ENCODE measurements at regions not wholly inside any gene's neighbourhood (a gene's known extent, or its start where the extent isn't known, plus 50 kb on each side); places are given as distances from the start of the nearest gene placed in this dataset.

- H3K4me2 ChIP-seq (ENCODE audit: insufficient read depth, low read length): no peak overlapping the region
- H3K79me2 ChIP-seq (ENCODE audit: control insufficient read depth, insufficient read depth, low read length): no peaks in the 10 kb centered on the region
- H4K20me1 ChIP-seq (replicated peaks; ENCODE audit: control insufficient read depth, extremely low read depth, insufficient read depth, low read length): no peaks in the 10 kb centered on the region
- no peak overlapping the region for H3K27ac ChIP-seq (ENCODE audit: insufficient read depth, low read depth, low read length)
- TF ChIP-seq JUN (IDR thresholded peaks at IDR 0.05; ENCODE audit: borderline replicate concordance, insufficient read depth, insufficient read length, low read depth) (no peak), MYC (IDR thresholded peaks at IDR 0.05; ENCODE audit: low read depth, low read length) (no peak), EZH2 (IDR thresholded peaks at IDR 0.05; ENCODE audit: borderline replicate concordance, low read depth, low read length, severe bottlenecking) (no peak), POLR2AphosphoS5 (IDR thresholded peaks at IDR 0.05; ENCODE audit: insufficient read depth, low read depth, low read length) (no peak)
- no peak overlapping the region for H3K4me3 ChIP-seq (replicated peaks in 1 of 3; ENCODE audit: insufficient read depth in 1 of 3, low read depth in 1 of 3, low read length in 3 of 3)
- intact Hi-C loops (cut with micrococcal nuclease): no loop called here
- dilution Hi-C loops (cut with MboI; ENCODE audit: extremely low pct_ligation_motif_present, low sequenced_read_pairs): no loop called here
- ChIA-PET CTCF (interaction anchor here (0.7 to 1.3 kb wide), 3 partner anchors 23 to 481 kb away, joined by 3 to 5 read pairs (median 3); no protein-coding TSS in a partner anchor), POLR2A (no interaction called here)
- H3K36me3 ChIP-seq (ENCODE audit: control insufficient read depth in 2 of 2, extremely low read depth in 1 of 2, insufficient read depth in 2 of 2, low read length in 2 of 2): no peaks in the 10 kb centered on the region
- H2AFZ ChIP-seq (ENCODE audit: low read depth, low read length): no peak overlapping the region
- DNase-seq (ENCODE audit: low read depth, low spot score) (no peak), FAIRE-seq (no peak)
- no peak overlapping the region for H3K9ac ChIP-seq (replicated peaks; ENCODE audit: extremely low read depth, insufficient read depth, low read length)
- BruUV-seq (replicated peaks): no TSS peak
- H3K4me1 ChIP-seq (ENCODE audit: control insufficient read depth, extremely low read depth, insufficient read depth, low read length): peaks cover under 1% of the 10 kb centered on the region
- no peaks in the 10 kb centered on the region for H3K9me1 ChIP-seq (replicated peaks; ENCODE audit: control insufficient read depth, extremely low read depth, insufficient read depth, low read length)
- no peaks in the 10 kb centered on the region for H3K9me3 ChIP-seq (replicated peaks; ENCODE audit: control insufficient read depth, insufficient read depth, low read length)
- peaks cover 14 to 21% of the 10 kb centered on the region in 2 experiments for H3K27me3 ChIP-seq (ENCODE audit: control insufficient read depth in 2 of 2, insufficient read depth in 2 of 2, low read length in 2 of 2)
These were observed 264.0 kb upstream of the NFE2L3 start for GRCh38 chr7:25887795-25888559.

- CTCF ChIA-PET: interaction anchor here (1.5 to 2.0 kb wide), 2 partner anchors 168 to 475 kb away, joined by 3 to 8 read pairs; no protein-coding TSS in a partner anchor
These were observed 262.2 kb upstream of the NFE2L3 start for GRCh38 chr7:25889765-25890164.

More at GRCh38 chr7:25889765-25890164, 262.2 kb upstream of the NFE2L3 start:
- Histone ChIP-seq H3K4me2 (ENCODE audit: insufficient read depth, low read length) (no peak overlapping the region), H3K27ac (ENCODE audit: insufficient read depth, low read depth, low read length) (no peak overlapping the region), H3K9ac (replicated peaks; ENCODE audit: extremely low read depth, insufficient read depth, low read length) (no peak overlapping the region), H3K79me2 (ENCODE audit: control insufficient read depth, insufficient read depth, low read length) (no peaks in the 10 kb centered on the region), H3K27me3 (ENCODE audit: control insufficient read depth in 2 of 2, insufficient read depth in 2 of 2, low read length in 2 of 2) (peaks cover 12 to 19% of the 10 kb centered on the region in 2 experiments), H3K9me1 (replicated peaks; ENCODE audit: control insufficient read depth, extremely low read depth, insufficient read depth, low read length) (no peaks in the 10 kb centered on the region), H3K36me3 (ENCODE audit: control insufficient read depth in 2 of 2, extremely low read depth in 1 of 2, insufficient read depth in 2 of 2, low read length in 2 of 2) (no peaks in the 10 kb centered on the region), H3K9me3 (replicated peaks; ENCODE audit: control insufficient read depth, insufficient read depth, low read length) (no peaks in the 10 kb centered on the region), H2AFZ (ENCODE audit: low read depth, low read length) (no peak overlapping the region), H3K4me3 (replicated peaks in 1 of 3; ENCODE audit: insufficient read depth in 1 of 3, low read depth in 1 of 3, low read length in 3 of 3) (no peak overlapping the region), H4K20me1 (replicated peaks; ENCODE audit: control insufficient read depth, extremely low read depth, insufficient read depth, low read length) (no peaks in the 10 kb centered on the region), H3K4me1 (ENCODE audit: control insufficient read depth, extremely low read depth, insufficient read depth, low read length) (peaks cover 11% of the 10 kb centered on the region)
- no peak for FAIRE-seq
- BruUV-seq (replicated peaks): no TSS peak
- dilution Hi-C loops (cut with MboI; ENCODE audit: extremely low pct_ligation_motif_present, low sequenced_read_pairs): no loop called here
- TF ChIP-seq MAX (IDR thresholded peaks at IDR 0.05; ENCODE audit: insufficient read depth, insufficient read length): no peak
- no peak for TF ChIP-seq FOS (IDR thresholded peaks at IDR 0.05; ENCODE audit: borderline replicate concordance, insufficient read depth, low read length)
- TF ChIP-seq CTCF (IDR thresholded peaks at IDR 0.05; ENCODE audit: extremely low read depth in 1 of 2, insufficient read depth in 1 of 2, low read depth in 1 of 2, low read length in 2 of 2): no peak
- TF ChIP-seq MYC (IDR thresholded peaks at IDR 0.05; ENCODE audit: low read depth, low read length): no peak
- TF ChIP-seq POLR2A (IDR thresholded peaks at IDR 0.05; ENCODE audit: low read depth, low read length): no peak
- TF ChIP-seq EZH2 (IDR thresholded peaks at IDR 0.05; ENCODE audit: borderline replicate concordance, low read depth, low read length, severe bottlenecking): no peak
- no peak for TF ChIP-seq GATA2 (IDR thresholded peaks at IDR 0.05; ENCODE audit: insufficient read depth, insufficient read length, low read depth, low read length)
- TF ChIP-seq JUN (IDR thresholded peaks at IDR 0.05; ENCODE audit: borderline replicate concordance, insufficient read depth, insufficient read length, low read depth): no peak
- POLR2A ChIA-PET: no interaction called here
- DNase-seq (ENCODE audit: low read depth, low spot score): no peak
- intact Hi-C loops (cut with micrococcal nuclease): loop anchor here (5.0 to 10.0 kb wide), 4 partner anchors 188 to 965 kb away; partner anchors contain the start of gene NFE2L3
